Activated CD8-positive, alpha-beta memory T cell treated with anti-CD3 and anti-CD28 coated beads, Interleukin-2, amount 50 U/mL, for 48 hours (primary cell): ENCODE measurements at regions not wholly inside any gene's neighbourhood (a gene's known extent, or its start where the extent isn't known, plus 50 kb on each side); places are given as distances from the start of the nearest gene placed in this dataset.
"Not testable (repeated sequence)": the region's sequence is repeated elsewhere in the genome, so short reads cannot be mapped to it uniquely, and the experiment has no call there.

Experiments used
- DNase-seq: peaks from one replicate; pipeline ENCODE4 v3.0.0-alpha.2; 2020

- DNase-seq: no peak
Measured at GRCh38 chr15:78708713-78709260, 67.8 kb upstream of the CHRNB4 start.

GRCh38 chr15:78706481-78707235 lies 65.6 kb upstream of the CHRNB4 start:
- not testable (repeated sequence) for DNase-seq

- DNase-seq: not testable (repeated sequence)
Measured at GRCh38 chr15:78703334-78704056, 62.5 kb upstream of the CHRNB4 start.

- DNase-seq: no peak
Measured at GRCh38 chr15:78702609-78703333, 61.8 kb upstream of the CHRNB4 start.

- no peak for DNase-seq
Measured at GRCh38 chr15:78697449-78697848, 56.4 kb upstream of the CHRNB4 start.

DNA sequence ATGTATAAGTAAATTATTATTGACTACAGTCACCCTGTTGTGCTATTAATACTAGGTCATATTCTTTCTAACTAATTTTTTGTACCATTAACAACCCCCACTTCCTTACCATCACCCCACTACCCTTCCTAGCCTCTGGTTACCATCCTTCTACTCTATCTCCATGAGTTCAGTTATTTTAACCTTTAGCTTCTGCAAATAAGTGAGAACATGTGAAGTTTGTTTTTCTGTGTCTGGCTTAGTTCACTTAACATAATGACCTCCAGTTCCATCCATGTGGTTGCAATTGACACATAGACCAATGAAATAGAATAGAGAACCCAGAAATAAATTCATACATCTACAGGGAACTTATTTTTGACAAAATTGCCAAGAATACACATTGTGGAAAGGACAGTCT lies 55.4 kb upstream of the CHRNB4 start:
- DNase-seq: no peak

- no peak for DNase-seq
Measured at GRCh38 chr15:78695854-78696253, 54.8 kb upstream of the CHRNB4 start.

DNA sequence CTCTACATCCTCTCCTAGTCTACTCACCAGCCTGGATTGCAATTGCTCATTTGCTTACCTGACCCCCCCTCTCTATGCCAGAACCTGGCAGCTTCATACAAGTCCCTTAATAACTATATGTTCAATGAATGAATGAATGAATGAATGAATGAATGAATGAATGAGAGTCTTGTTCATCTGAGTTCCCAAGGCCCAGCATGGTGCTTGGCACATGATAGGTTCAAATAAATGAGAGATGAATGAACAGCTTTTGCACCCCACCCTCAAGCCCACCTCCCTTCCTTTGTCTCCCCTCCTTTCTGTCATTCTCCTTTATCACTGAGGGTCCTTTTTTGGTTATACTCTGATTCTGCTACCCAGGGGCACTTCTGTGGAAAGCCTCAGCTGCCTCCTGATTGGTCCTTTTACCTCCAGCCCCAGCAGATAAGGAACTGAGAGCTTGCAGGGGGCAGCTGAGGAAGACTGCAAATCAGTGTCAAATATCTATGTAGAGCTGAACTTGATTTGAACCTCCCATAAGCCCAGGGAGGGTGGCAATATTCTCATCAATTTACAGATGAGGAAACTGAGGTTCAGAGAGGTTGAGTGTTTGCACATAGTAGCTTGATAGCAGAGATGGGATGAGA lies 54.1 kb upstream of the CHRNB4 start:
- DNase-seq: no peak

DNA sequence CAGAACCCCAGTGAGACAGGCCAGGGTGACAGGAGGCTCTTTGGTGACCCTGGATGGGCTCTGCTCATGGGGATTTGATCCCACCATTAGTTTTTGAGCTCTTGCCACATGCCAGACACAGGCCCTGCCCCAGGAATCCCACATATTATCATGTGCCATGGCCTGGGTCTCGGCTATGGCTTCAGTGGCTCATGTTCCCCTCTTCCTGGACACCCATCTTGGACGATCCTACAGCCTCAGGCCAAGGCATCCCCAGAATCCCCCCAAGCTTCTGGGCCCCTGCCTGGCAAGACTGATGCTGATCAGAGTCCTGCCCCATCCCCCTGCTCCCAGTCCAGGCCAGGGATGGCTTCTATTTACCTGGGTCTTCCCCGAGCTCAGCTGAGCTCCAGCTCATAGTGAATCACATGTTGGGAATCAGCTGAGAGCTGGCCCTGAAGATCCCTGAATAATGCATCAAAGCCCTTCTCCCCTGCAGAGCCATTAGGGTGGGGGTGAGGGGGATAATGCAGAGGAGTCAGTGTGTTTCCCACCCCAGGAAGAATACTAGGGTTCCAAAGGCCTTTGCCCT lies 50.9 kb upstream of the CHRNB4 start:
- no peak for DNase-seq

GRCh38 chr15:78691167-78691850 lies 50.3 kb upstream of the CHRNB4 start:
- DNase-seq: peak; percentile 30
